GM12878 (cell line): ENCODE measurements at regions not wholly inside any gene's neighbourhood (a gene's known extent, or its start where the extent isn't known, plus 50 kb on each side); places are given as distances from the start of the nearest gene placed in this dataset.

ENCODE experiments used
- EGR1 ChIP-seq, 2 experiments: IDR thresholded peaks; 1 replicate in 1 of 2; 2 replicates in 1 of 2; pipeline ENCODE4 v1.6.1; 2011 to 2012; ENCODE audit warnings: low read depth in 2 of 2, low read length in 2 of 2, borderline replicate concordance in 1 of 2, mild to moderate bottlenecking in 1 of 2, moderate library complexity in 1 of 2
- EZH2 ChIP-seq: IDR thresholded peaks from 2 replicates; pipeline ENCODE4 v1.6.1; 2012; ENCODE audit warnings: low read depth, mild to moderate bottlenecking, control low read depth, inconsistent platforms, low read length, borderline replicate concordance; ENCODE audit not compliant: control insufficient read depth
- SP1 ChIP-seq: IDR thresholded peaks from one replicate; pipeline ENCODE4 v1.6.1; 2011; ENCODE audit warnings: low read depth, low read length
- SRF ChIP-seq, 2 experiments: IDR thresholded peaks; 2 replicates each; pipeline ENCODE4 v1.6.1; 2011; ENCODE audit warnings: low read depth in 2 of 2, low read length in 2 of 2, mild to moderate bottlenecking in 1 of 2, moderate library complexity in 1 of 2
- TCF7 ChIP-seq: IDR thresholded peaks from 2 replicates; pipeline ENCODE4 v1.6.1; 2014; ENCODE audit warnings: antibody characterized with exemption, borderline replicate concordance
- TF ChIP-seq, protein P1 (sequence below): IDR thresholded peaks from 2 replicates; pipeline ENCODE4 v1.6.1; 2012; ENCODE audit warnings: low read depth, low read length, improper control_type of control experiment
- TF ChIP-seq, protein P2 (sequence below), 3 experiments: IDR thresholded peaks in 2 of 3; conservative IDR thresholded peaks in 1 of 3; 2 replicates each; pipeline ENCODE4 v1.5.1; 2011; ENCODE audit warnings: low read depth in 3 of 3, low read length in 3 of 3, mild to moderate bottlenecking in 3 of 3, control low read depth in 2 of 3, moderate library complexity in 2 of 3, inconsistent platforms in 1 of 3, mixed read lengths in 1 of 3; ENCODE audit not compliant: control insufficient read depth in 2 of 3, insufficient read depth in 1 of 3; ENCODE audit errors: extremely low read depth in 1 of 3

DNA sequence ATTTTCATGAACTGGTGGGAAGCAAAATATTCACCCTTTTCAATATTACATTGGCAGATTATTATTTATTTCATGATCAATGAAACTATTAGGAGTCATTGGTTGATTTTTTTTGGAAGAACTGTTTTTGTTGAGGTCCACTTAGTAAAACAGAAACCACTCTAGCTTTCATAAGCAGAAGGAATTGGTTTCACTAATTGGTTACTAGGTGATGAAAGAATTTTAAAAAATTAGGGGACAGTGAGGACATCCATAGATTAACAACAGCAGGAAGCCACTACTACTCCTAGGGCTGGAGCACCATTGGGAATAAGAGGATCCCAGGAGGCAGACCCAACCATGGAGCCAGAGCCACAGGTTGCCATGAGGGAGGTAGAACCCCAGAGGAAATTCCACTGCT is 74.4 kb upstream of the KCNA4 start:
- no peak for TF ChIP-seq SP1
- no peak for TF ChIP-seq EZH2
- TF ChIP-seq, protein P1, sequence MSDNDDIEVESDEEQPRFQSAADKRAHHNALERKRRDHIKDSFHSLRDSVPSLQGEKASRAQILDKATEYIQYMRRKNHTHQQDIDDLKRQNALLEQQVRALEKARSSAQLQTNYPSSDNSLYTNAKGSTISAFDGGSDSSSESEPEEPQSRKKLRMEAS: no peak
- TF ChIP-seq TCF7: no peak
- TF ChIP-seq, protein P2, sequence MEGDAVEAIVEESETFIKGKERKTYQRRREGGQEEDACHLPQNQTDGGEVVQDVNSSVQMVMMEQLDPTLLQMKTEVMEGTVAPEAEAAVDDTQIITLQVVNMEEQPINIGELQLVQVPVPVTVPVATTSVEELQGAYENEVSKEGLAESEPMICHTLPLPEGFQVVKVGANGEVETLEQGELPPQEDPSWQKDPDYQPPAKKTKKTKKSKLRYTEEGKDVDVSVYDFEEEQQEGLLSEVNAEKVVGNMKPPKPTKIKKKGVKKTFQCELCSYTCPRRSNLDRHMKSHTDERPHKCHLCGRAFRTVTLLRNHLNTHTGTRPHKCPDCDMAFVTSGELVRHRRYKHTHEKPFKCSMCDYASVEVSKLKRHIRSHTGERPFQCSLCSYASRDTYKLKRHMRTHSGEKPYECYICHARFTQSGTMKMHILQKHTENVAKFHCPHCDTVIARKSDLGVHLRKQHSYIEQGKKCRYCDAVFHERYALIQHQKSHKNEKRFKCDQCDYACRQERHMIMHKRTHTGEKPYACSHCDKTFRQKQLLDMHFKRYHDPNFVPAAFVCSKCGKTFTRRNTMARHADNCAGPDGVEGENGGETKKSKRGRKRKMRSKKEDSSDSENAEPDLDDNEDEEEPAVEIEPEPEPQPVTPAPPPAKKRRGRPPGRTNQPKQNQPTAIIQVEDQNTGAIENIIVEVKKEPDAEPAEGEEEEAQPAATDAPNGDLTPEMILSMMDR (IDR thresholded peaks at IDR 0.05 in 2 of 3, conservative IDR thresholded peaks at IDR 0.05 in 1 of 3; ENCODE audit: control insufficient read depth in 2 of 3, extremely low read depth in 1 of 3, insufficient read depth in 1 of 3, low read depth in 3 of 3, low read length in 3 of 3): no peak
- TF ChIP-seq SRF (IDR thresholded peaks at IDR 0.05; ENCODE audit: low read depth in 2 of 2, low read length in 2 of 2): no peak
- TF ChIP-seq EGR1 (IDR thresholded peaks at IDR 0.05; ENCODE audit: borderline replicate concordance in 1 of 2, low read depth in 2 of 2, low read length in 2 of 2): no peak
